HEK293 (cell line): ENCODE measurements at regions not wholly inside any gene's neighbourhood (a gene's known extent, or its start where the extent isn't known, plus 50 kb on each side); places are given as distances from the start of the nearest gene placed in this dataset.

Experiments
- GLIS1 ChIP-seq: fragments of 450-650 bp; formaldehyde crosslinking; IDR thresholded peaks from 2 replicates; pipeline ENCODE4 v1.5.1; 2016; ENCODE audit warnings: missing biosample characterization, missing genetic modification characterization
- GLIS2 ChIP-seq: fragments of 450-650 bp; formaldehyde crosslinking; IDR thresholded peaks from 2 replicates; pipeline ENCODE4 v1.5.1; 2016; ENCODE audit warnings: missing biosample characterization, missing genetic modification characterization
- KLF17 ChIP-seq: fragments of 450-650 bp; formaldehyde crosslinking; IDR thresholded peaks from 2 replicates; pipeline ENCODE4 v1.5.1; 2016; ENCODE audit warnings: missing biosample characterization, missing genetic modification characterization
- PATZ1 ChIP-seq: fragments of 450-650 bp; formaldehyde crosslinking; IDR thresholded peaks from 2 replicates; pipeline ENCODE4 v1.5.1; 2016; ENCODE audit warnings: missing biosample characterization, missing genetic modification characterization
- ZBTB21 ChIP-seq: fragments of 450-650 bp; formaldehyde crosslinking; IDR thresholded peaks from 2 replicates; pipeline ENCODE4 v1.5.1; 2017; ENCODE audit warnings: missing biosample characterization, missing genetic modification characterization
- ZNF138 ChIP-seq: fragments of 450-650 bp; formaldehyde crosslinking; IDR thresholded peaks from 2 replicates; pipeline ENCODE4 v1.5.1; 2016; ENCODE audit warnings: missing biosample characterization, missing genetic modification characterization, borderline replicate concordance
- ZNF274 ChIP-seq, 2 experiments: fragments of 200-500 bp in 1 of 2; fragments of 450-650 bp in 1 of 2; sonication (Bioruptor generic) in 1 of 2; formaldehyde crosslinking in 1 of 2; IDR thresholded peaks; 2 replicates each; pipeline versions ENCODE4 v1.5.1 to v1.6.1; 2014 to 2016; ENCODE audit warnings: borderline replicate concordance in 1 of 2, inconsistent platforms in 1 of 2, low read length in 1 of 2, missing biosample characterization in 1 of 2, missing genetic modification characterization in 1 of 2
- TF ChIP-seq, protein P1 (sequence below): fragments of 450-650 bp; formaldehyde crosslinking; IDR thresholded peaks from 2 replicates; pipeline ENCODE4 v1.5.1; 2017; ENCODE audit warnings: missing biosample characterization, missing genetic modification characterization
- TF ChIP-seq, protein P2 (sequence below): fragments of 450-650 bp; formaldehyde crosslinking; IDR thresholded peaks from 2 replicates; pipeline ENCODE4 v1.5.1; 2016; ENCODE audit warnings: missing biosample characterization, missing genetic modification characterization
- TF ChIP-seq, protein P3 (sequence below): fragments of 450-650 bp; formaldehyde crosslinking; IDR thresholded peaks from 2 replicates; pipeline ENCODE4 v1.5.1; 2016; ENCODE audit warnings: missing biosample characterization, missing genetic modification characterization
- TF ChIP-seq, protein P4 (sequence below): fragments of 450-650 bp; formaldehyde crosslinking; IDR thresholded peaks from 2 replicates; pipeline ENCODE4 v1.5.1; 2016; ENCODE audit warnings: missing biosample characterization, missing genetic modification characterization

GRCh38 chr14:86990396-86990795 is 1002.6 kb downstream of the GALC start:
- TF ChIP-seq, protein P1, sequence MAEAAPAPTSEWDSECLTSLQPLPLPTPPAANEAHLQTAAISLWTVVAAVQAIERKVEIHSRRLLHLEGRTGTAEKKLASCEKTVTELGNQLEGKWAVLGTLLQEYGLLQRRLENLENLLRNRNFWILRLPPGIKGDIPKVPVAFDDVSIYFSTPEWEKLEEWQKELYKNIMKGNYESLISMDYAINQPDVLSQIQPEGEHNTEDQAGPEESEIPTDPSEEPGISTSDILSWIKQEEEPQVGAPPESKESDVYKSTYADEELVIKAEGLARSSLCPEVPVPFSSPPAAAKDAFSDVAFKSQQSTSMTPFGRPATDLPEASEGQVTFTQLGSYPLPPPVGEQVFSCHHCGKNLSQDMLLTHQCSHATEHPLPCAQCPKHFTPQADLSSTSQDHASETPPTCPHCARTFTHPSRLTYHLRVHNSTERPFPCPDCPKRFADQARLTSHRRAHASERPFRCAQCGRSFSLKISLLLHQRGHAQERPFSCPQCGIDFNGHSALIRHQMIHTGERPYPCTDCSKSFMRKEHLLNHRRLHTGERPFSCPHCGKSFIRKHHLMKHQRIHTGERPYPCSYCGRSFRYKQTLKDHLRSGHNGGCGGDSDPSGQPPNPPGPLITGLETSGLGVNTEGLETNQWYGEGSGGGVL (tag by site-specific recombination): no peak
- TF ChIP-seq, protein P2, sequence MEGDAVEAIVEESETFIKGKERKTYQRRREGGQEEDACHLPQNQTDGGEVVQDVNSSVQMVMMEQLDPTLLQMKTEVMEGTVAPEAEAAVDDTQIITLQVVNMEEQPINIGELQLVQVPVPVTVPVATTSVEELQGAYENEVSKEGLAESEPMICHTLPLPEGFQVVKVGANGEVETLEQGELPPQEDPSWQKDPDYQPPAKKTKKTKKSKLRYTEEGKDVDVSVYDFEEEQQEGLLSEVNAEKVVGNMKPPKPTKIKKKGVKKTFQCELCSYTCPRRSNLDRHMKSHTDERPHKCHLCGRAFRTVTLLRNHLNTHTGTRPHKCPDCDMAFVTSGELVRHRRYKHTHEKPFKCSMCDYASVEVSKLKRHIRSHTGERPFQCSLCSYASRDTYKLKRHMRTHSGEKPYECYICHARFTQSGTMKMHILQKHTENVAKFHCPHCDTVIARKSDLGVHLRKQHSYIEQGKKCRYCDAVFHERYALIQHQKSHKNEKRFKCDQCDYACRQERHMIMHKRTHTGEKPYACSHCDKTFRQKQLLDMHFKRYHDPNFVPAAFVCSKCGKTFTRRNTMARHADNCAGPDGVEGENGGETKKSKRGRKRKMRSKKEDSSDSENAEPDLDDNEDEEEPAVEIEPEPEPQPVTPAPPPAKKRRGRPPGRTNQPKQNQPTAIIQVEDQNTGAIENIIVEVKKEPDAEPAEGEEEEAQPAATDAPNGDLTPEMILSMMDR (tag by site-specific recombination): no peak
- no peak for TF ChIP-seq GLIS2
- TF ChIP-seq KLF17 (tag by site-specific recombination): no peak
- TF ChIP-seq PATZ1: no peak
- no peak for TF ChIP-seq ZNF138 (tag by site-specific recombination)
- TF ChIP-seq, protein P3, sequence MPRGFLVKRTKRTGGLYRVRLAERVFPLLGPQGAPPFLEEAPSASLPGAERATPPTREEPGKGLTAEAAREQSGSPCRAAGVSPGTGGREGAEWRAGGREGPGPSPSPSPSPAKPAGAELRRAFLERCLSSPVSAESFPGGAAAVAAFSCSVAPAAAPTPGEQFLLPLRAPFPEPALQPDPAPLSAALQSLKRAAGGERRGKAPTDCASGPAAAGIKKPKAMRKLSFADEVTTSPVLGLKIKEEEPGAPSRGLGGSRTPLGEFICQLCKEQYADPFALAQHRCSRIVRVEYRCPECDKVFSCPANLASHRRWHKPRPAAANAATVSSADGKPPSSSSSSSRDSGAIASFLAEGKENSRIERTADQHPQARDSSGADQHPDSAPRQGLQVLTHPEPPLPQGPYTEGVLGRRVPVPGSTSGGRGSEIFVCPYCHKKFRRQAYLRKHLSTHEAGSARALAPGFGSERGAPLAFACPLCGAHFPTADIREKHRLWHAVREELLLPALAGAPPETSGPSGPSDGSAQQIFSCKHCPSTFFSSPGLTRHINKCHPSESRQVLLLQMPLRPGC (tag by site-specific recombination): no peak
- no peak for TF ChIP-seq ZBTB21 (tag by site-specific recombination)
- no peak for TF ChIP-seq ZNF274 (IDR thresholded peaks at IDR 0.05; ENCODE audit: low read length)
- no peak for TF ChIP-seq ZNF274 (tag by site-specific recombination; IDR thresholded peaks at IDR 0.05; ENCODE audit: borderline replicate concordance)
- no peak for TF ChIP-seq GLIS1
- TF ChIP-seq, protein P4, sequence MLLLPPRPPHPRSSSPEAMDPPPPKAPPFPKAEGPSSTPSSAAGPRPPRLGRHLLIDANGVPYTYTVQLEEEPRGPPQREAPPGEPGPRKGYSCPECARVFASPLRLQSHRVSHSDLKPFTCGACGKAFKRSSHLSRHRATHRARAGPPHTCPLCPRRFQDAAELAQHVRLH (tag by site-specific recombination): no peak
